HT-29 (cell line): ENCODE measurements at regions not wholly inside any gene's neighbourhood (a gene's known extent, or its start where the extent isn't known, plus 50 kb on each side); places are given as distances from the start of the nearest gene placed in this dataset.

Experiments
- DNase-seq: peaks from one replicate; pipeline ENCODE4 v3.0.0-alpha.2; 2015; ENCODE audit warnings: low spot score

DNA sequence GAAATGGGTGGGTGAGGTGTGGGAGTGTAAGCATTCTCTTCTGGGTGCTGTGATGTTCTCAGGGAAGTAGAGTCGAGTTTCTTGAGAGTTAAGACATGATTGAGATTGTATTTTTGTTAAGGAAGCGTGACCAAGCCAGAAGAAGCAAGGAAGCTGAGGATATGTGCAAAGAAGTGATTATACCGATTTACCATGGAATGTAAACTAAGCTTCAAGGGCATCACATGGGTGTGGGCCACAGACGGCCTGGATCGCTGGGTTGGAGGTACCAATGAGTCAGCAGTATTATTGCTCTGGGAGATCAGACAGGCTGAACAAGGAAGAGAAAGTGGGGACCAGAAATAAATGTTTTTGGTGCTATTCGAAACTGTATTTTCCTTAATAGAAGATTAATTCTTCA is 184.1 kb upstream of the GMDS start:
- no peak for DNase-seq

DNA sequence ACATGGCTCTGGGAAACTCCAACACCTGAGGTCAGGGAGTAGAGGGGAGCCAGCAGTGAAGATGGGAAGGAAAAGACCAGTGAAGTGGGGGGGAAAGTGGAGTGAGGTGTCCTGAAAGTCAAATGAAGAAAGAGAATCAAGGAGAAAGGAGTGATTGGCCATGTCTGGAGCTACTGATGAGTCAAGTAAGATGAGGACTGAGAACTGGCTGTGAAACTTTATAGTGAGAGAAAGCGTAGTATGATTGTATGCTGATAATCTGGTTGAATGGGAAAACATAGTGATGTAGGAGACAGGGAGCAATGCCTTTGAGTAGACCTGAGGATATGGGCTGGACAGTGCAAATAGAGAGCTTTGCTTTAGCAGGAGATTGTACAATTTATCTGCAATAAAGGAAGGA is 183.6 kb upstream of the GMDS start:
- no peak for DNase-seq

DNA sequence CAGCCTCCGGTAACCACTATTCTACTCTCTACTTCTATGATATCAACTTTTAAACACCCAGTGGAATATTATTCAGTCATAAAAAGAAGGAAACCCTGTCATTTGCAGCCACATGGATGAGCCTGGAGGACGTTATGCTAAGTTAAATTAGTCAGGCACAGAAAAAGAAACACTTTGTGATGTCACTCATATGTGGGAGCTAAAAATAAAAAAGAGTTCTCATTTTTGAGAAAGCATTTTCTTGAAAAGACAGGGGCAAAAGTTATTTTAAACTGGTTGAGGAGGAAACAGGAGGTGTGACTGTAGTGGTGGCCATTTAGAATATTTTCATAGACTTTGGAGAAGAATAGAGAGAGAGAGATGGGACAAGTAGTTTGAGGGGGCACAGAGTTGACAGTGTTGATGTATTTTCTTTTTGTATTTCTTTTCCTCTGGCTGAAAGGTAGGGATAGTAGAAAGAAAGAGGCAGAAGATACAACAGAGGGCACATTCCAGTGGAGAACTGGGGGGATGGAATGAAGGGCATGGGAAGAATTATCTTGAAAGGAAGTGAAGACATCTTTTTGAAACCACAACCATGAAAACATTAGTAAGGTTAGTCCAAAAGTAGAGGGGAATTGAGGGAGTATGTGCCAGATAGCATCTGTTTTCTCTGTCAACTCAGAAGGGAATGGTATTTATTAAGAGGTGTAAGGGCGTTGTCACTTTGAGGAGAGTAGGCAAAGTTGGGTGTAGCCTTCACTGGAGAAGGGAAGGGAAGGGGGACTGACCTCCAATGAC is 181.3 kb upstream of the GMDS start:
- DNase-seq = no peak

DNA sequence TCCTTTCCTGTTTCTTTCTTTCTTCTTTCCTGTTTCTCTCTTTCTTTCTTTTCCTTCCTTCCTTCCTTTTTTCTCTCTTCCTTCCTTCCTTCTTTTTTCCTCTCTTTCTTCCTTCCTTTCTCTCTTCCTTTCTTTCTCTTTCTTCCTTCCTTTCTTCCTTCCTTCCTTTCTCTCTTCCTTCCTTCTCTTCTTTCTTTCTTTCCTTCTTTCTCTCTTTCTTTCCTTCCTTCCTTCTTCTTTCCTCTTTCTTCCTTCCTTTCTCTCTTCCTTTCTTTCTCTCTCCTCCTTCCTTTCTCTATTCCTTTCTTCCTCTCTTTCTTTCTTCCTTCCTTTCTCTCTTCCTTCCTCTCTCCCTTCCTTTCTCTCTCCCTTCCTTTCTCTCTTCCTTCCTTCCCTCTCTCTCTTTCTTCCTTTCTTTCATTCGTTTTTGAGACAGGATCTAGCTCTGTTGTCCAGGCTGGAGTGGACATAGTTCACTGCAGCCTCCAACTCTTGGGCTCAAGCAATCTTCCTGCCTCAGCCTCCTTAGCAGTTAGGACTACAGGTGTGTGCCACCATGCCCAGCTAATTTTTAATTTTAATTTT is 170.8 kb upstream of the GMDS start:
- DNase-seq = no peak

DNA sequence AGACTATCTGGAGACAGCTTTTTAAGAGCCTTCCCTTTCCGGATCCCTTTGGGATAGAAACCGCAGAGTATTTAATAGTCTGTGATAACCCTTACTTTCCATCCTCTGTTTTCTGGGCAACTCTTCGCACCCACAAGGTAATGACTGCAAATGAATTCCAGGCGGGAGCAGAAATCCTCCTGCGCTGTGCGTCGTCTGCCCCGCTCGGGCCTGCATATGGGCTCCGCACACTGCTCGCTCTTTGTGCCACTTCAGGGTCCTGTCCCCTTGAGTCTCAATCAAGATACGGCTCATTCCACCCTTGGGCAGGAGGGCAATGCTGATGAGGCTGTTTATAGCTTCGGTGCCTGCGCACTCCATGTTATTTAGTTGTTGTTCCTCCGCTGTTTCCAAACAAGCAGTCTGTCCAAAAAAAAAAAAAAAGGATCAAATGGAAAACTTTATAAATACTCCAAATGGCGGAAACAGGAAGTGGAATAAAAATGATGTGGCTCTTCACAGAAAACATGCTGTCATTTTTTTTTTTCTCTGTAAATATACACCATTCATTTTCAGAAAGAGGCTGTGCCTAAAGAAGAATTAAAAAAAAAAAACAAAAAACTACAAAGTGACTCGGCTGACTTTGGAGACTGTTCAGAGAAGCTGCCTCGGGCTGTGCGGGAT is 169.6 kb upstream of the GMDS start:
- DNase-seq = no peak

DNA sequence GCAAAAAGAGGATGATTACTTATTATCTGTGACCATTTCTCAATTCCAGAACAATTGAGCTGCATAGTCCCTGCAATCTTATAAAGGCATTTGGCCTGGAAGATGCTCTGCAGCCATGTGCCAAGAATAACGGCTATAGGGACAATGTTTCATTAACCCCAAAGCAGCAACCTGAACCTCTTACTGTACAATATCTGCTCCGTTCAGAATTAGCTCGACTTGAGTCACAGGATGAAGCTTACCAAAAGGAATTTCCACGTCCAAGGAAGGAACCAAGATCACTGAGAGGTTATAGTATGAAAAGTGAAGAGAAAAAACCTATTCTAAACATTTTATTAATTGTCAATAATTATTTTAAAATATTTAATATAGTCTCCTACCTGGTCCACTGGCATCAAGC is 167.3 kb upstream of the GMDS start:
- no peak for DNase-seq

DNA sequence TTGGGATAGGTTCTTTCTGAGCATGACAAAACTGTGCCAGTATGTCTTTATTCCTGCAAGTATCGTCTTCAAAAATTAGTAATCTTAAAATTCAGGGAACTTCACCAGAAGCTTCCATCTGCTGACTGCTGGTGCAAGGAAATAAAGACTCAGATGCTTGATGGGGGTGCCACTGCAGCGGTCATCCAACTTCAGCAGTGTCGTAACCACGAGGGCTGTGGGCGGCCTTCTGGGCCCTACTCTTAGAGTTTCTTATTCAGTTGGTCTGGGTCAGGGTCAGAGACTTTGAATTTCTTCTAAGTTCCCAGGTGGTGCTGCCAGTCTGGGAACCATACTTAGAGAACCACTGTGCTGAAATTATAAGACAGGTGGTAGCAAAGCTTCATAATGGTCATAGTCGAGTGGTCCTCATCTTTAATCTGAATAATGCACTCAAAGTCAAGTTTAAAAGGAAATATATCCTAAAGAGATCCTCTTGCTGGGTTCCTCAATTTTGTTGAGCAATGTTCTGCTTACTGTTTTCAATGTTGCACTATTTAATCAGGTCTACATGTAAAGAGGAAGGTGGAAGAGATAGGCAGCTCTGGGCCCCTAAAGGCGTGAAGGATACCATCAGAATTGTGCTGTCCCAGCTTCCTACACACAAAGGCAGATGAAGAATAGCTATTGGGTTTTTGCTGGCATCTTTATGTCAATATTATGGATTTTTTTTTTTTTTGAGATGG is 165.4 kb upstream of the GMDS start:
- no peak for DNase-seq

DNA sequence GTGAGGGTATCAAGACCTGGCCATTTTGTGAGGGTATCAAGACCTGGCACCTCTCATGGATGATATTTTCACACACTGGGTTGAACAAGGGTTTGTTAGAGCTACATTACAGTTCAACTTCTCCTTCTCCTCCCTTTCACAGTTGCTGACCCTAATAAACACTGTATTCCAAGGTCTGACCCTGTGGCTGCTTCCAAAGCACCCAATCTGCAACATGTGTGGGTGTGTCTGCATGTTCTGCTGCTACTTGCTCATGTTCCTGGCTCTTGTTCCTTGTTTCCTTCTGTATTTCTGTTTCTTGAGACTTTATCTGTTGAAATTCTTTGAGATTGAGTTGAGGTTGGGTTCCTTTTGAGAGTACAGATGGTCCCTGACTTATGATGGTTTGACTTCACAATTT is 162.1 kb upstream of the GMDS start:
- no peak for DNase-seq

DNA sequence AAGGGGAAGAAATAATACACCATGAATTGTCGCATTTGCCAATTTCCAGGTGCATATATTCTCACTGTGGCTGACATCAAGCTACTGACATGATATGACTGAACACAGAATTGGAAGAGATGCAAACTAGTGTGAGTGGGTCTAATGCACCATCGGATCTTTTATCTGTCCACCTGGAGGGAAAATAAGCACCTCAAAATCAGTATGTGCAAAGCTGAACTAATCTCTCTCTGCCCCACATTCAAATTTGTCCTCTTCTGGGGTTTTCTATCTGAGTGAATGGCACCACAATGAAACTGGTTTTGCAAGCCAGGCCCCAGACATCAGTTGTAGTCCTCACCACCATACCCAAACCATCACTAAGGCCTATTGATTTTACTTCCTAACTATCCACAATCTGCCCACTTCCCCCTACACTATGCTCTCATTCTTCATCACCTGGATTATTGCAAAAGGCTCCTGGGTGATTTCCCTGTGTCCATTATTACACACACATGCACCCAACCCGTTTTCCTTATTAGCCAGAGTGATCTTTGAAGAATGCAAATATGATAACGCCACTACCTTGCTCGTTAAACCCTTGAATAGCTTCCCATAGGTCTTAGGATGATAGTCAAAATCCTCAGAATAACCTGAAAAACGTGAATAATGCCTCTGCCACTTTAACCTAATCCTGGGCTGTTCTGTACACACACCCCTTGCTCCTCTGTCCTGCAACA is 159.0 kb upstream of the GMDS start:
- no peak for DNase-seq

DNA sequence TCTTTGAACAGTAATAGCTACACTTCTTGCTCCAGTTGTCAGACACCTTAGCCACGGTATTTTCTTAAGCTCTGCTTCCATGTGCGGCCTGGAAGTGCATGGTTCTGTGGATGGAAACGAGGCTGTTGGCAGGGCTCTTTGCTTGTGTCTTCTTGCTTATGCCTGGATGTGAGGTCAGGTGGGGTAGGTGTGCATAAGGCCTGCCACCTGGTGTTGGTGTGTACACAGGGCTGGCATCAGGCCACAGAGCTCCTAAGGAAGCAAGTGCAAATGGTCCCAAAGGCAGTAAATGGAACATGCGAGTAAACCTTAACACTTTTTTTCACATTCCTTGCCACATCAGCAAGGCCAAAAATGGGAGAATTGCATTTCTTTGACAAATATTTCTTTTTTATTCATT is 158.1 kb upstream of the GMDS start:
- DNase-seq = peak; percentile 49

DNA sequence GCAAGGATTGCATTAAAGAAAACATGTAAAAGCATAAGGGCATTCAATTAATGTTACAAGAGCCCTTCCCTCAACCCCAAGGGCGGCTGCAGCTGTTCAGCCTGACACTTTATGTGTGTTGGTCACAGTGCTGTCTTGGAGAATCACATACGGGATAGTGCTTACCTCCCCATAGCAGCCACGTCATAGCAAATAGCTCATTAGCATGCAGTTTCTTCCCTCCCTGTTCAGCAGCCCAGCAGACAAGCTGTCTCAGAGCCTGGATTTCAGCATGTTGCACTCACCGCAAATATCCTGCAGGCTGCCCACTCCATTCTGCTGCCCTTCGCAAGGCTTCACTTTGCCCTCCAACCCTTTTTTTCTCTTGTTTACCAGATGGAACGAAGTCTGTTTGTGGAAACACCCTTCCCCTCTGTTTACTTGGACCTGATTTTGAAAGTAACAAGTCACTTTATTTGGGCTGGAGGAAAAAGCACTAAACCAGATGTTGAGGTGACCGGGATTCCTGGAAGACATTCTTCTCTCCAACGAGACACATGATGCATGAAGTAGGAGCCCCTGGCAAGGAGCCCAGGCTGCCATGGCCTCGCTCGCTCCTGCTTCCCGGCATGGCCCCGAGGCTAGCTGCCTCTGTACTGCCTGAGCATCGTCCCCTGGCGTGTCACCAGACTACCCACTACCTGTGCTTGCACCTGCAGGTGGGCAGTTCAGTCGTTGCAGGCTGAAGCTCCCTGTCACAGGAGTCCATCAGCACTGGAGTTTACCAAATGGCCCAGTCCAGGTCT is 151.6 kb upstream of the GMDS start:
- no peak for DNase-seq

DNA sequence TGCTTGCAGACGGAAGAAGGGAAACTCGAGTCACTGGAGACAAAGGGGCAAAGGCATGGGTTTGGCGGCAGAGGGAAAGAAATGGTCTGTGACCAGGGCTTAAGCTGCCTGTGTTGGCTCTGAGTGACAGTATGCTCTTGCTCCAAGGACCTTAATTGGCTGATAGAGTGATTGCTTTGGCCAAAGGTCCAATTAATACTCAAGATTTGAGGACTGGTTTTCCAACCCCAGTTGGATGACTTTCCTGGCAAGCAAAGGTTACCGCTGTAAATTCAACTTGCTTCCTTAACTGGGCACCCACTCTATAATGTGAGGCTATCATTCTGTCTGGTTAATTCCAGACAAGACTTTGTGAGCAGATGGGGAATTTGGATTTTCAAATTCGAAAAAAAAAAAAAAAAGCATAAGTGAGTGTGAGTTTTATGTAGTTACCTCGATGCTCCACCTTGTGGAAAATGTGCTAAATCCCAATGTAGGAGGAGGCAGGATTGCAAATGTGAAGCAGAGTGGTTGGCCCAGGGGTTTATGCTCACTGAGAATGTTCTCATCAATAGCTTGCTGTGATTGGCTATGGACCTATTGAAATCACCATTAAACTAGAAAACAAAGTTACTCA is 150.7 kb upstream of the GMDS start:
- peak; percentile 19 for DNase-seq

DNA sequence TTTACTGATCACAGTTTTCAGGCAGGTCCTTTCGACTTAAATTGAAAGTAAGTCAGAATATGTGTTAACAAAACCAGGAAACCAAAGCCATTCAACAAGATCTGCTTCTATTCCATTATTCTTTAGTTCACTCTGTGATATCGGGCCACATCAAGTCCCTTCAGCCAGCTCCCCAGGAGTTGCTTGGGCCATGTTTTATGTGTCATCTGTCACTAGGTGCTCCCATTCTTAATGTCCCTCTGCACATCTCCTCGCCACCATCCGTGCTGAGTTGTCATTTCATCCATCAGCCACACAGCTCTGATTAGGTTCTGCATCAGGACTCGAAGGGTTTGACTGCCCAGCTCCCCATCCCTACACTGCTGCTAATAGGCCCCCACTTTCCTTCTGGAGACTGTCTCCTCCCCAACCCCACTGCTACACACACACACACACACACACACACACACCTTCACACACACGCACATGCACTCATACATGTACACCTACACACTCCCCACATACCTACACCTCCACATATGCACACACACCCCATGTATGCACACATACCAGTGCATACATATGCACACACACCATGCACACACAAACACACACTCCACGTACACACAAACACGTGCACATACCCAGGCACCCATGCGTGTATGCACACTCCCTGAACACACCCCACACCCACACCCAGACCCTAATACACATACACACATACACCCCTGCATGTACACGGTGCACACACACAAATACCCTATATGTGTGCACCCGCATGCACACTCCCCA is 143.3 kb upstream of the GMDS start:
- no peak for DNase-seq

DNA sequence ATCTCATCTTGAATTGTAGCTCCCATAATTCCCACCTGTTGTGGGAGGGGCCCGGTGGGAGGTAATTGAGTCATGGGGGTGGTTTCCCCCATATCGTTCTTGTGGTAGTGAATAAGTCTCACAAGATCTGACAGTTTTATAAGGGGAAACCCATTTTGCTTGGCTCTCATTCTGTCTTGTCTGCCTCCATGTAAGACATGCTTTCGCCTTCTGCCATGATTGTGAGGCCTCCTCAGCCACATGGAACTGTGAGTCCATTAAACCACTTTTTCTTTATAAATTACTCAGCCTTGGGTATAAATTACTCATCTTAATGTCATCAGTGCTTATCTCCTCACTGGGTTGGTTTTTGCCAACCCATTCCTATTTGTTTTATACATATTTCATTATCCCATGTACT is 142.0 kb upstream of the GMDS start:
- no peak for DNase-seq

DNA sequence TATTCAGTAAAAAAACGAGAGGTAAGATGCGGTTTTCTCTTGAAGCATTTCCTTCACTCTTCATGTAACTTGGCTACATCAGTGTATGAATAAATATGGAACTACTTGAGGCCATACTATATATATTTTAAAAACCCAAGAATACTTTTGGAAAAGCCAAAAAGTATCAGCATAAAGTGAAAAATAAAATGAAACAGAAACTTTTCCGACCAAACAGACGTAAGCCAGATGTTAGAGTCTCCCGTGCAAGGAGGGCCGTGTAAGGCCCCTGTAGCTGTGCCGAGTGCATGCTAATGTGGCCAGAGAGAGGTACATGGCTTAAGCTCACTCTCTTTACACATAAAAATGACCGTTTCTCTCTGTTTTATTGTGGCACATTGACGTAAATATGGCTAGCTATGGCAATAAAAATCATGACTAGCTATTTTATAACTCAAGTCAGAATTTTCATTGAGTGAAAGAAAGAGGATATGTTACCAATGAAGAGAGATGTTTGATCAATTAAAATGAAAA is 140.1 kb upstream of the GMDS start:
- no peak for DNase-seq

DNA sequence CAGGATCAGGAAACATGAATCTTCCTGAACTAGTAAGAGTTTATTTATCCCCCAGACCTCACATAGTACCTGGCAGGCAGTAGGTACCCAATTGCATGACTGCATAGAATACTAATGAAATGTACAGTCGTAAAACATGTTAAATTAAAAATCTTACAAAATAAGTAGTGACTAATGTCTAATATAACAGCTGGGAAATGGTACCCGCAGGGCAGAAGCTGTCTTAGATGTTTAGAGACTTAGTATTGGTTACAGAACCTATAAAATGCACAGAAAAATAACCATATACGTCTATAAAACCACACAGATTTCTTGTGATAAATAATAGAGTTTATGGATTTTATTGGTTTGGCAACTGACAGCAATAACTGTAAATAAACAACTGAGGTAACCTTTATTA is 139.1 kb upstream of the GMDS start:
- DNase-seq = no peak

DNA sequence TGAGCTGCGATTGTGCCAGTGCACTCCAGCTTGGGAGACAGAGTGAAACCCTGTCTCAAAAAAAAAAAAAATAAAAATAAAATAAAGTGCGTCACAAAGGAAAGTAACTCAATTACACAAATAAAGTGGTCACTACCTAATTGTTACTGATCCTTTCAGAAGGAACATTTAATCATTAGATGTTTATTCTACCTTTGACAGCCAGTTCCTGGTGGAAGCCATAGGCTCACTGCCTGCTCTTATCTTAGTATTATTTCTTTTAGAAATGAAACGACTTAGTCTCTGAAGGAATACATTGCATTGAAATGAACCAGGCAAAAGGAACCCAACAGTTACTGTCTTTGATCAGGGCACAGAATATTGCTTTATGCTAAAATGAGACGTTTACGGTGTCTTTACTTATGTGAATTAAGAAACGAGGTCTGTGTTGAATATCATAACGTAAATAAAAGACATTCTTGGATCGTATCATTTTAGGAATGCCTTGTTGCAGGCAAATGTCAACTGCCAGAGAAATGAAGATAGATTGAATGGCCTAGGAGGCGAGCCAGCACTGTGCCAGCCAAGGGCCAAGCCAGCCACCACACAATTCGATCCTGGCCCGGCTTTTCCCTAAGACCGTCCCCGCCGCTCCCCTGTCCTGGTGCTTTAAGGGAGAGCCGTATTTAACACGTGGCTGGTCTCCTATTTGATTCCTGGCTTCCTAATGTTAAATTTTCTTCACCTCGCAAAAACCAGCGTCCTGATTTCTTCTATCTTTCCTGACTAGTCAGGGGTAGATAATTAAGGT is 136.7 kb upstream of the GMDS start:
- DNase-seq = no peak

DNA sequence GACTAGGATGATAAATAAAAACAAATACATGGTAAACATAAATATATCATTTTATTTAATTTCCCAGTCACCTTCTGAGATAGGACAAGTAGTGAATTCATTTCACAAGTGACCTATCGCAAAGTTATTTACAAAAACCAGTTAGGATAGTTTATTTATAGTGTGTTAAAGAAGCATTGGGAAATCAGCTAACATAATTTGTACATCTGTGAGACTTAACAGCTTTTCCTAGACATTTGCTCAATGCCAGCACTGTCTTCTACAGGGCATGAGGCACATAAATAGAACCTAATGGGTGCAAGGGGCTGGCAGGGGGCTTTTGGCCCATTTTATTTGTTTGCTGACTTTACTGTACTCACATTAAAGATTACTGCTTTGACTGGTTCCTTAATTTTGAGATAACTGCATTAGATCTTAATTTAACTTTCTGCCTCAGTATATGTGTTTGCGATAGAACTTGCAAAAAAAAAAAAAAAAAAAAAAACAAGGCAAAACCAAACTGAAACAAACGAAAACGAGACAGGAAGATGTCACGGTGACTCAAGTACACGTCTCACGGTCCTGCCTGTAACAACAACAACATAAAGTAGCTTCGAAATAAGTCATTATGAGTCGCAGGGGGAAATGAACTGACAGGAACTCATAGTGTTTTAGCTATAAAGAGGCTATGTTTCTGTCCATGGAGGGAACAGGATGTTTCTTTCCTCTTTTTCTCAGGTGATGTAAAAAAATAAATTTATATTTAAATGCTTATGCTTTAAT is 133.7 kb upstream of the GMDS start:
- no peak for DNase-seq
